Rectal smooth muscle tissue (tissue), 1 donor: ENCODE measurements at regions not wholly inside any gene's neighbourhood (a gene's known extent, or its start where the extent isn't known, plus 50 kb on each side); places are given as distances from the start of the nearest gene placed in this dataset.

Experiments
- H3K27ac ChIP-seq: one replicate; pipeline ENCODE4 v1.7.0; 2013; ENCODE audit warnings: low read depth, low read length, inconsistent platforms
- H3K27me3 ChIP-seq: one replicate; pipeline ENCODE4 v1.7.0; 2013; ENCODE audit warnings: low read length; ENCODE audit not compliant: control insufficient read depth, insufficient read depth
- H3K36me3 ChIP-seq: one replicate; pipeline ENCODE4 v1.7.0; 2013; ENCODE audit warnings: low read length; ENCODE audit not compliant: control insufficient read depth, insufficient read depth
- H3K4me1 ChIP-seq: one replicate; pipeline ENCODE4 v1.7.0; 2013; ENCODE audit warnings: low read length; ENCODE audit not compliant: control insufficient read depth, insufficient read depth
- H3K4me3 ChIP-seq: one replicate; pipeline ENCODE4 v1.7.0; 2013; ENCODE audit warnings: low read length
- H3K9ac ChIP-seq: one replicate; pipeline ENCODE4 v1.7.0; 2013; ENCODE audit warnings: low read length

- no peaks in the 10 kb centered on the region for H3K27me3 ChIP-seq
- no peaks in the 10 kb centered on the region for H3K36me3 ChIP-seq
- H3K27ac ChIP-seq: no peak overlapping the region
- no peak overlapping the region for H3K4me3 ChIP-seq
- H3K4me1 ChIP-seq: peaks cover 5% of the 10 kb centered on the region
- H3K9ac ChIP-seq: no peak overlapping the region
Measured at GRCh38 chr21:27681841-27682240, 715.0 kb upstream of the ADAMTS5 start.

- Histone ChIP-seq H3K27me3 (no peaks in the 10 kb centered on the region), H3K4me3 (no peak overlapping the region), H3K4me1 (peaks cover 5% of the 10 kb centered on the region), H3K9ac (no peak overlapping the region), H3K27ac (no peak overlapping the region), H3K36me3 (no peaks in the 10 kb centered on the region)
Measured at GRCh38 chr21:27681038-27681437, 714.1 kb upstream of the ADAMTS5 start.

- Histone ChIP-seq H3K27ac (no peak overlapping the region), H3K9ac (no peak overlapping the region), H3K27me3 (no peaks in the 10 kb centered on the region), H3K4me1 (peaks cover 5% of the 10 kb centered on the region), H3K36me3 (no peaks in the 10 kb centered on the region), H3K4me3 (no peak overlapping the region)
Measured at GRCh38 chr21:27680181-27680580, 713.3 kb upstream of the ADAMTS5 start.

GRCh38 chr21:27678511-27678910 is 711.6 kb upstream of the ADAMTS5 start:
- Histone ChIP-seq H3K27ac (no peak overlapping the region), H3K36me3 (no peaks in the 10 kb centered on the region), H3K9ac (no peak overlapping the region), H3K4me1 (peaks cover 5% of the 10 kb centered on the region), H3K4me3 (no peak overlapping the region), H3K27me3 (no peaks in the 10 kb centered on the region)

- H3K4me1 ChIP-seq: peaks cover 5% of the 10 kb centered on the region
- H3K27me3 ChIP-seq: no peaks in the 10 kb centered on the region
- no peak overlapping the region for H3K27ac ChIP-seq
- no peak overlapping the region for H3K4me3 ChIP-seq
- no peaks in the 10 kb centered on the region for H3K36me3 ChIP-seq
- no peak overlapping the region for H3K9ac ChIP-seq
Measured at GRCh38 chr21:27677546-27677945, 710.7 kb upstream of the ADAMTS5 start.

GRCh38 chr21:27675306-27675705 is 708.4 kb upstream of the ADAMTS5 start:
- H3K4me3 ChIP-seq: no peak overlapping the region
- H3K27me3 ChIP-seq: no peaks in the 10 kb centered on the region
- no peaks in the 10 kb centered on the region for H3K4me1 ChIP-seq
- H3K27ac ChIP-seq: no peak overlapping the region
- no peak overlapping the region for H3K9ac ChIP-seq
- H3K36me3 ChIP-seq: no peaks in the 10 kb centered on the region

- no peaks in the 10 kb centered on the region for H3K27me3 ChIP-seq
- no peaks in the 10 kb centered on the region for H3K36me3 ChIP-seq
- no peak overlapping the region for H3K9ac ChIP-seq
- H3K27ac ChIP-seq: no peak overlapping the region
- no peak overlapping the region for H3K4me3 ChIP-seq
- H3K4me1 ChIP-seq: no peaks in the 10 kb centered on the region
Measured at GRCh38 chr21:27674041-27674615, 707.2 kb upstream of the ADAMTS5 start.

GRCh38 chr21:27673581-27673980 is 706.7 kb upstream of the ADAMTS5 start:
- Histone ChIP-seq H3K4me1 (no peaks in the 10 kb centered on the region), H3K27me3 (no peaks in the 10 kb centered on the region), H3K9ac (no peak overlapping the region), H3K4me3 (no peak overlapping the region), H3K36me3 (no peaks in the 10 kb centered on the region), H3K27ac (no peak overlapping the region)

GRCh38 chr21:27671207-27671606 is 704.3 kb upstream of the ADAMTS5 start:
- no peak overlapping the region for H3K27ac ChIP-seq
- no peaks in the 10 kb centered on the region for H3K27me3 ChIP-seq
- no peak overlapping the region for H3K4me3 ChIP-seq
- no peak overlapping the region for H3K9ac ChIP-seq
- H3K4me1 ChIP-seq: no peaks in the 10 kb centered on the region
- H3K36me3 ChIP-seq: no peaks in the 10 kb centered on the region

- Histone ChIP-seq H3K36me3 (no peaks in the 10 kb centered on the region), H3K4me1 (no peaks in the 10 kb centered on the region), H3K27me3 (no peaks in the 10 kb centered on the region), H3K27ac (no peak overlapping the region), H3K4me3 (no peak overlapping the region), H3K9ac (no peak overlapping the region)
Measured at GRCh38 chr21:27653481-27653880, 686.6 kb upstream of the ADAMTS5 start.

- Histone ChIP-seq H3K9ac (no peak overlapping the region), H3K4me1 (no peaks in the 10 kb centered on the region), H3K4me3 (no peak overlapping the region), H3K27me3 (no peaks in the 10 kb centered on the region), H3K27ac (no peak overlapping the region), H3K36me3 (no peaks in the 10 kb centered on the region)
Measured at GRCh38 chr21:27649762-27650161, 682.9 kb upstream of the ADAMTS5 start.

GRCh38 chr21:27649323-27649722 is 682.4 kb upstream of the ADAMTS5 start:
- Histone ChIP-seq H3K9ac (no peak overlapping the region), H3K4me3 (no peak overlapping the region), H3K27me3 (no peaks in the 10 kb centered on the region), H3K36me3 (no peaks in the 10 kb centered on the region), H3K27ac (no peak overlapping the region), H3K4me1 (no peaks in the 10 kb centered on the region)

- Histone ChIP-seq H3K9ac (no peak overlapping the region), H3K27ac (no peak overlapping the region), H3K4me3 (no peak overlapping the region), H3K27me3 (no peaks in the 10 kb centered on the region), H3K36me3 (no peaks in the 10 kb centered on the region), H3K4me1 (no peaks in the 10 kb centered on the region)
Measured at GRCh38 chr21:27648560-27648959, 681.7 kb upstream of the ADAMTS5 start.
